ENCODE measurements at regions not wholly inside any gene's neighbourhood (a gene's known extent, or its start where the extent isn't known, plus 50 kb on each side); places are given as distances from the start of the nearest gene placed in this dataset.

GRCh38 chr15:24823473-24823872, 131.3 kb upstream of the SNRPN start:
- H3K9me3 ChIP-seq, result peaks cover 0 to 17% (median 0%) of the 10 kb centered on the region in 3 donors
- H3K36me3 ChIP-seq, result no peaks in the 10 kb centered on the region
- no peak for ATAC-seq
- no peaks in the 10 kb centered on the region for H3K4me1 ChIP-seq
- H3K27me3 ChIP-seq, result peaks cover 10% of the 10 kb centered on the region
- H3K27ac ChIP-seq, result no peak overlapping the region
- WGBS, 2 donors (ENCODE audit: low coverage in 1 of 2), result 39 to 52% methylated on average over 3 to 7 of the region's 11 CpGs
- no peak for TF ChIP-seq POLR2AphosphoS5 (IDR thresholded peaks at IDR 0.05)
- no peak for TF ChIP-seq CTCF (IDR thresholded peaks at IDR 0.05)
- no peak for TF ChIP-seq EP300 (IDR thresholded peaks at IDR 0.05)
- no peak for TF ChIP-seq POLR2A (IDR thresholded peaks at IDR 0.05)
- no peak overlapping the region for H3K4me3 ChIP-seq

- no peak overlapping the region for H3K4me3 ChIP-seq
- H3K4me1 ChIP-seq, result no peaks in the 10 kb centered on the region
- 78 to 81% methylated on average over 7 of the region's 7 CpGs for WGBS, 2 donors (ENCODE audit: low coverage in 1 of 2)
- H3K9me3 ChIP-seq, result no peaks in the 10 kb centered on the region
- H3K36me3 ChIP-seq, result no peaks in the 10 kb centered on the region
- H3K27ac ChIP-seq, result no peak overlapping the region
- ATAC-seq, result no peak
- no peaks in the 10 kb centered on the region for H3K27me3 ChIP-seq
- TF ChIP-seq EP300 (IDR thresholded peaks at IDR 0.05), result no peak
- no peak for TF ChIP-seq CTCF (IDR thresholded peaks at IDR 0.05)
- no peak for TF ChIP-seq POLR2AphosphoS5 (IDR thresholded peaks at IDR 0.05)
- no peak for TF ChIP-seq POLR2A (IDR thresholded peaks at IDR 0.05)
Observed at GRCh38 chr15:24832282-24832681, 122.5 kb upstream of the SNRPN start.

- no peak overlapping the region for H3K4me3 ChIP-seq
- 50 to 62% methylated on average over 1 of the region's 1 CpG for WGBS, 2 donors (ENCODE audit: low coverage in 1 of 2)
- no peak for ATAC-seq
- no peak overlapping the region for H3K27ac ChIP-seq
- H3K36me3 ChIP-seq, result no peaks in the 10 kb centered on the region
- peaks cover 0 to 21% (median 0%) of the 10 kb centered on the region in 3 donors for H3K9me3 ChIP-seq
- no peaks in the 10 kb centered on the region for H3K4me1 ChIP-seq
- no peaks in the 10 kb centered on the region for H3K27me3 ChIP-seq
- TF ChIP-seq EP300 (IDR thresholded peaks at IDR 0.05) (no peak), POLR2AphosphoS5 (IDR thresholded peaks at IDR 0.05) (no peak), POLR2A (IDR thresholded peaks at IDR 0.05) (no peak), CTCF (IDR thresholded peaks at IDR 0.05) (no peak)
Observed at GRCh38 chr15:24835301-24835700, 119.5 kb upstream of the SNRPN start.

GRCh38 chr15:24848050-24848449, 106.7 kb upstream of the SNRPN start:
- Histone ChIP-seq H3K36me3 (no peaks in the 10 kb centered on the region), H3K27ac (peak overlapping the region in 2 of 4 donors; percentile 9 to 45), H3K4me3 (peak overlapping the region; percentile 17 to 40), H3K9me3 (peaks cover 0 to 11% (median 0%) of the 10 kb centered on the region in 3 donors), H3K4me1 (no peaks in the 10 kb centered on the region), H3K27me3 (no peaks in the 10 kb centered on the region)
- ATAC-seq, result peak; percentile 25
- WGBS, 2 donors (ENCODE audit: low coverage in 1 of 2), result 28 to 39% methylated on average over 13 to 17 of the region's 39 CpGs
- TF ChIP-seq EP300 (IDR thresholded peaks at IDR 0.05) (no peak), CTCF (IDR thresholded peaks at IDR 0.05) (no peak), POLR2A (IDR thresholded peaks at IDR 0.05) (no peak), POLR2AphosphoS5 (IDR thresholded peaks at IDR 0.05) (no peak)
